UCSD-AML1 (cell line): ENCODE measurements at regions not wholly inside any gene's neighbourhood (a gene's known extent, or its start where the extent isn't known, plus 50 kb on each side); places are given as distances from the start of the nearest gene placed in this dataset.

Source experiments
- DNase-seq: peaks from one replicate; lab custom pipeline; 2025; ENCODE audit not compliant: unreplicated experiment; lab: John Stamatoyannopoulos, UW

GRCh38 chr14:86675059-86675458, 1145.1 kb downstream of the FLRT2 start:
- DNase-seq: no peak

GRCh38 chr14:86673523-86673969, 1143.6 kb downstream of the FLRT2 start:
- DNase-seq: no peak

GRCh38 chr14:86672080-86672479, 1142.1 kb downstream of the FLRT2 start:
- no peak for DNase-seq

GRCh38 chr14:86665975-86666374, 1136.0 kb downstream of the FLRT2 start:
- DNase-seq: no peak

GRCh38 chr14:86662334-86662733, 1132.4 kb downstream of the FLRT2 start:
- DNase-seq: no peak

- DNase-seq: peak; percentile 58
Observed at GRCh38 chr14:86654558-86655184, 1124.7 kb downstream of the FLRT2 start.

GRCh38 chr14:86652526-86652925, 1122.6 kb downstream of the FLRT2 start:
- no peak for DNase-seq

GRCh38 chr14:86646696-86647690, 1117.0 kb downstream of the FLRT2 start:
- DNase-seq: no peak

GRCh38 chr14:86646125-86646524, 1116.2 kb downstream of the FLRT2 start:
- no peak for DNase-seq

GRCh38 chr14:86641310-86641709, 1111.4 kb downstream of the FLRT2 start:
- no peak for DNase-seq

- DNase-seq: no peak
Observed at GRCh38 chr14:86640288-86640687, 1110.3 kb downstream of the FLRT2 start.

- DNase-seq: no peak
Observed at GRCh38 chr14:86639666-86640065, 1109.7 kb downstream of the FLRT2 start.

- no peak for DNase-seq
Observed at GRCh38 chr14:86639146-86639545, 1109.2 kb downstream of the FLRT2 start.

- DNase-seq: no peak
Observed at GRCh38 chr14:86627080-86627479, 1097.1 kb downstream of the FLRT2 start.

- DNase-seq: no peak
Observed at GRCh38 chr14:86626530-86626929, 1096.6 kb downstream of the FLRT2 start.

GRCh38 chr14:86625637-86626036, 1095.7 kb downstream of the FLRT2 start:
- DNase-seq: no peak

- DNase-seq: no peak
Observed at GRCh38 chr14:86619726-86620125, 1089.8 kb downstream of the FLRT2 start.

GRCh38 chr14:86613786-86614185, 1083.8 kb downstream of the FLRT2 start:
- DNase-seq: no peak

- DNase-seq: no peak
Observed at GRCh38 chr14:86613126-86613525, 1083.2 kb downstream of the FLRT2 start.

- DNase-seq: no peak
Observed at GRCh38 chr14:86604561-86604960, 1074.6 kb downstream of the FLRT2 start.

GRCh38 chr14:86602263-86602662, 1072.3 kb downstream of the FLRT2 start:
- DNase-seq: no peak

GRCh38 chr14:86601813-86602212, 1071.9 kb downstream of the FLRT2 start:
- DNase-seq: no peak
